SK-N-SH (cell line): ENCODE measurements at regions not wholly inside any gene's neighbourhood (a gene's known extent, or its start where the extent isn't known, plus 50 kb on each side); places are given as distances from the start of the nearest gene placed in this dataset.

ENCODE experiments used
- CTCF ChIA-PET: fragments of 300-600, 350-600 bp; formaldehyde crosslinking; extraction: SDS; loops from one replicate; lab custom pipeline; 2021; lab: Yijun Ruan, JAX
- POLR2A ChIA-PET: fragments of 350-600 bp; sonication (Branson Sonifier 250); formaldehyde crosslinking; extraction: SDS; loops from one replicate; lab custom pipeline; 2020; ENCODE audit warnings: antibody characterized with exemption, inconsistent platforms; lab: Yijun Ruan, JAX
- DNase-seq: peaks from one replicate; pipeline ENCODE4 v3.0.0; 2012
- H2AFZ ChIP-seq: fragments of 200-600 bp; sonication (generic); 2 replicates; pipeline ENCODE4 v1.8.1; 2016; ENCODE audit warnings: antibody characterized with exemption, mild to moderate bottlenecking, low read depth
- H3F3A ChIP-seq: fragments of 200-600 bp; sonication (generic); replicated peaks from 2 replicates; pipeline ENCODE3; 2016; ENCODE audit warnings: antibody characterized with exemption, mild to moderate bottlenecking; ENCODE audit not compliant: insufficient read depth
- H3K27ac ChIP-seq, 2 experiments: fragments of 200-500 bp in 1 of 2; fragments of 200-600 bp in 1 of 2; sonication (Bioruptor generic) in 1 of 2; sonication (generic), shearing (Covaris generic) in 1 of 2; 2 replicates each; pipeline versions ENCODE4 v1.5.1 to v1.6.1; 2014 to 2016; ENCODE audit warnings: low read depth in 2 of 2, inconsistent platforms in 1 of 2, low read length in 1 of 2, mild to moderate bottlenecking in 1 of 2, mixed read lengths in 1 of 2
- H3K27me3 ChIP-seq: fragments of 200-600 bp; sonication (generic), shearing (Covaris generic); 2 replicates; pipeline ENCODE4 v1.6.1; 2016; ENCODE audit warnings: mixed run types; ENCODE audit not compliant: insufficient read depth
- H3K36me3 ChIP-seq, 2 experiments: fragments of 200-500 bp in 1 of 2; fragments of 200-600 bp in 1 of 2; sonication (Bioruptor generic) in 1 of 2; sonication (generic) in 1 of 2; replicated peaks in 1 of 2; 2 replicates each; pipeline versions ENCODE3 to v1.5.1; 2014 to 2016; ENCODE audit warnings: low read length in 1 of 2, mild to moderate bottlenecking in 1 of 2; ENCODE audit not compliant: insufficient read depth in 2 of 2, control insufficient read depth in 1 of 2
- H3K4me1 ChIP-seq, 2 experiments: fragments of 200-500 bp in 1 of 2; fragments of 200-600 bp in 1 of 2; sonication (Bioruptor generic) in 1 of 2; sonication (generic), shearing (Covaris generic) in 1 of 2; 2 replicates each; pipeline versions ENCODE4 v1.5.1 to v1.6.1; 2014 to 2016; ENCODE audit warnings: low read depth in 1 of 2, low read length in 1 of 2, mixed run types in 1 of 2; ENCODE audit not compliant: insufficient read depth in 2 of 2, control insufficient read depth in 1 of 2
- H3K4me2 ChIP-seq: fragments of 200-600 bp; sonication (generic), shearing (Covaris generic); 2 replicates; pipeline ENCODE4 v1.6.1; 2017; ENCODE audit warnings: mixed run types
- H3K4me3 ChIP-seq, 2 experiments: fragments of 200-500 bp in 1 of 2; fragments of 200-600 bp in 1 of 2; sonication (Bioruptor generic) in 1 of 2; sonication (generic), shearing (Covaris generic) in 1 of 2; 2 replicates each; pipeline versions ENCODE4 v1.5.1 to v1.8.1; 2014 to 2016; ENCODE audit warnings: low read depth in 2 of 2, inconsistent platforms in 1 of 2, low read length in 1 of 2, mild to moderate bottlenecking in 1 of 2, mixed read lengths in 1 of 2, moderate library complexity in 1 of 2
- H3K79me2 ChIP-seq: fragments of 200-600 bp; sonication (generic); 2 replicates; pipeline ENCODE4 v1.8.1; 2017; ENCODE audit warnings: mild to moderate bottlenecking; ENCODE audit not compliant: insufficient read depth
- H3K9ac ChIP-seq: fragments of 200-600 bp; sonication (generic); 2 replicates; pipeline ENCODE4 v1.6.1; 2017; ENCODE audit warnings: mixed run types
- H3K9me2 ChIP-seq: fragments of 200-600 bp; sonication (generic); 2 replicates; pipeline ENCODE4 v1.6.1; 2017; ENCODE audit warnings: mixed run types
- H3K9me3 ChIP-seq: fragments of 200-600 bp; sonication (generic); 2 replicates; pipeline ENCODE4 v1.6.1; 2017; ENCODE audit warnings: mixed run types, mild to moderate bottlenecking, moderate library complexity
- H4K20me1 ChIP-seq: fragments of 200-600 bp; sonication (generic); 2 replicates; pipeline ENCODE4 v1.6.1; 2017; ENCODE audit warnings: mild to moderate bottlenecking, mixed run types; ENCODE audit not compliant: insufficient read depth
- EP300 ChIP-seq, 2 experiments: IDR thresholded peaks; 2 replicates each; pipeline versions ENCODE4 v1.4.0 to v1.6.1; 2012; ENCODE audit warnings: borderline replicate concordance in 1 of 2, low read depth in 1 of 2, low read length in 1 of 2
- FOSL2 ChIP-seq: IDR thresholded peaks from 2 replicates; pipeline ENCODE4 v1.4.0; 2012; ENCODE audit warnings: low read depth, mild to moderate bottlenecking, moderate library complexity, borderline replicate concordance
- JUND ChIP-seq: IDR thresholded peaks from 2 replicates; pipeline ENCODE4 v1.4.0; 2012
- MEF2A ChIP-seq: IDR thresholded peaks from 2 replicates; pipeline ENCODE4 v1.4.0; 2012; ENCODE audit warnings: low read depth, borderline replicate concordance
- NFIC ChIP-seq: IDR thresholded peaks from 2 replicates; pipeline ENCODE4 v1.4.0; 2012; ENCODE audit warnings: borderline replicate concordance
- NRF1 ChIP-seq: IDR thresholded peaks from 2 replicates; pipeline ENCODE4 v1.6.1; 2012; ENCODE audit warnings: low read depth, mild to moderate bottlenecking, low read length
- POLR2AphosphoS5 ChIP-seq: IDR thresholded peaks from 2 replicates; pipeline ENCODE4 v1.6.1; 2012; ENCODE audit warnings: low read depth, low read length
- RCOR1 ChIP-seq: fragments of 150-350 bp; IDR thresholded peaks from 2 replicates; pipeline ENCODE4 v1.6.1; 2017; ENCODE audit warnings: antibody characterized with exemption, low read length
- RFX5 ChIP-seq: IDR thresholded peaks from 2 replicates; pipeline ENCODE4 v1.6.1; 2012; ENCODE audit warnings: mild to moderate bottlenecking, improper control_type of control experiment, low read length
- RXRA ChIP-seq: IDR thresholded peaks from 2 replicates; pipeline ENCODE4 v1.4.0; 2012; ENCODE audit warnings: low read depth, mild to moderate bottlenecking, borderline replicate concordance
- TAF1 ChIP-seq: IDR thresholded peaks from 2 replicates; pipeline ENCODE4 v1.6.1; 2012; ENCODE audit warnings: low read depth, mild to moderate bottlenecking, low read length, moderate library complexity, borderline replicate concordance
- TEAD4 ChIP-seq: IDR thresholded peaks from 2 replicates; pipeline ENCODE4 v1.4.0; 2012; ENCODE audit warnings: mild to moderate bottlenecking, borderline replicate concordance; ENCODE audit not compliant: insufficient read depth
- YY1 ChIP-seq: IDR thresholded peaks from 2 replicates; pipeline ENCODE4 v1.4.0; 2012; ENCODE audit warnings: low read depth, mild to moderate bottlenecking
- ZBTB33 ChIP-seq: IDR thresholded peaks from 2 replicates; pipeline ENCODE4 v1.4.0; 2012; ENCODE audit warnings: low read depth, borderline replicate concordance
- WGBS: methylation state at CpG from one replicate; pipeline ENCODE4 v1.1.6; 2017; ENCODE audit warnings: low lambda C conversion rate; 5-methylcytosine and 5-hydroxymethylcytosine counted together
- TF ChIP-seq, protein P1 (sequence below): IDR thresholded peaks from 2 replicates; pipeline ENCODE4 v1.6.1; 2012; ENCODE audit warnings: mild to moderate bottlenecking, low read depth, low read length, moderate library complexity
- TF ChIP-seq, protein P2 (sequence below): IDR thresholded peaks from 2 replicates; pipeline ENCODE4 v1.4.0; 2012; ENCODE audit warnings: low read depth
- TF ChIP-seq, protein P3 (sequence below): IDR thresholded peaks from 2 replicates; pipeline ENCODE4 v1.4.0; 2012; ENCODE audit warnings: low read depth, borderline replicate concordance

- TF ChIP-seq, protein P1, sequence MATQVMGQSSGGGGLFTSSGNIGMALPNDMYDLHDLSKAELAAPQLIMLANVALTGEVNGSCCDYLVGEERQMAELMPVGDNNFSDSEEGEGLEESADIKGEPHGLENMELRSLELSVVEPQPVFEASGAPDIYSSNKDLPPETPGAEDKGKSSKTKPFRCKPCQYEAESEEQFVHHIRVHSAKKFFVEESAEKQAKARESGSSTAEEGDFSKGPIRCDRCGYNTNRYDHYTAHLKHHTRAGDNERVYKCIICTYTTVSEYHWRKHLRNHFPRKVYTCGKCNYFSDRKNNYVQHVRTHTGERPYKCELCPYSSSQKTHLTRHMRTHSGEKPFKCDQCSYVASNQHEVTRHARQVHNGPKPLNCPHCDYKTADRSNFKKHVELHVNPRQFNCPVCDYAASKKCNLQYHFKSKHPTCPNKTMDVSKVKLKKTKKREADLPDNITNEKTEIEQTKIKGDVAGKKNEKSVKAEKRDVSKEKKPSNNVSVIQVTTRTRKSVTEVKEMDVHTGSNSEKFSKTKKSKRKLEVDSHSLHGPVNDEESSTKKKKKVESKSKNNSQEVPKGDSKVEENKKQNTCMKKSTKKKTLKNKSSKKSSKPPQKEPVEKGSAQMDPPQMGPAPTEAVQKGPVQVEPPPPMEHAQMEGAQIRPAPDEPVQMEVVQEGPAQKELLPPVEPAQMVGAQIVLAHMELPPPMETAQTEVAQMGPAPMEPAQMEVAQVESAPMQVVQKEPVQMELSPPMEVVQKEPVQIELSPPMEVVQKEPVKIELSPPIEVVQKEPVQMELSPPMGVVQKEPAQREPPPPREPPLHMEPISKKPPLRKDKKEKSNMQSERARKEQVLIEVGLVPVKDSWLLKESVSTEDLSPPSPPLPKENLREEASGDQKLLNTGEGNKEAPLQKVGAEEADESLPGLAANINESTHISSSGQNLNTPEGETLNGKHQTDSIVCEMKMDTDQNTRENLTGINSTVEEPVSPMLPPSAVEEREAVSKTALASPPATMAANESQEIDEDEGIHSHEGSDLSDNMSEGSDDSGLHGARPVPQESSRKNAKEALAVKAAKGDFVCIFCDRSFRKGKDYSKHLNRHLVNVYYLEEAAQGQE = no peak
- TF ChIP-seq, all 33 proteins: peak for 0
Observed at GRCh38 chr1:188582911-188583532, 1754.3 kb downstream of the PLA2G4A start (continued).

DNA sequence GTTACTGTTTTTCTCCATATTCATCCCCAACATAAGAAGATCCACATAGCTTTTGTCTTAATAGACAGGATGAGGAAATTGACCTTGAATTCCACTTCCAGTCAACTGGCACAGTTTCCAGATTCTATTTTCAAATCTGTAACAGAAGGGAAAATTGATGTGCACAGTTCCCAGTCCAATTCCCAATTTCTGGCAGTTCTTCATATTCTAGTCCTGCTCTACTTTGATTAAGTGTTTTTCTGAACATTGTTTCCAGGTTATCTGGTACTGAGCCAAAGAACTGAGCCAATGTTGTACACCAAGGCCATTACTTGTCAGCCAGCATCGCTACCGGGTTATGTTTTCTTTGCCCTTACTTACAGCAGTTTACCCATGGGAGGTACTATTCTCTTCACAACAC, 1755.4 kb downstream of the PLA2G4A start:
- CTCF ChIA-PET = no interaction called here
- Histone ChIP-seq H2AFZ (no peak overlapping the region), H3K4me1 (peaks cover 0 to 5% of the 10 kb centered on the region in 2 experiments; a peak in 2 of 4 replicates), H3F3A (no peaks in the 10 kb centered on the region), H3K36me3 (no peaks in the 10 kb centered on the region), H3K27ac (peak overlapping the region in 1 of 2 experiments; percentile 78; a peak in 2 of 4 replicates), H3K27me3 (no peaks in the 10 kb centered on the region), H3K9me3 (no peaks in the 10 kb centered on the region), H3K4me2 (no peak overlapping the region), H3K79me2 (no peaks in the 10 kb centered on the region), H3K9me2 (no peaks in the 10 kb centered on the region), H3K4me3 (no peak overlapping the region), H4K20me1 (no peaks in the 10 kb centered on the region), H3K9ac (no peak overlapping the region)
- no peak for TF ChIP-seq FOSL2
- TF ChIP-seq NFIC = no peak
- TF ChIP-seq, protein P2, sequence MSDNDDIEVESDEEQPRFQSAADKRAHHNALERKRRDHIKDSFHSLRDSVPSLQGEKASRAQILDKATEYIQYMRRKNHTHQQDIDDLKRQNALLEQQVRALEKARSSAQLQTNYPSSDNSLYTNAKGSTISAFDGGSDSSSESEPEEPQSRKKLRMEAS = no peak
- TF ChIP-seq JUND = no peak
- TF ChIP-seq EP300 (IDR thresholded peaks at IDR 0.05; ENCODE audit: borderline replicate concordance in 1 of 2, low read depth in 1 of 2, low read length in 1 of 2) = peak in 1 of 2 experiments; percentile 13; a peak in 1 of 4 replicates
- no peak for TF ChIP-seq RXRA
- DNase-seq = no peak
- POLR2A ChIA-PET = no interaction called here
- WGBS = 88% methylated on average over 2 of the region's 2 CpGs

GRCh38 chr1:188590641-188591040, 1761.9 kb downstream of the PLA2G4A start:
- no peak overlapping the region for H3K4me3 ChIP-seq
- H3K36me3 ChIP-seq = no peaks in the 10 kb centered on the region
- no peaks in the 10 kb centered on the region; the same call in 1 of the 2 replicates for H3K9me2 ChIP-seq
- H3K27me3 ChIP-seq = no peaks in the 10 kb centered on the region
- H4K20me1 ChIP-seq = no peaks in the 10 kb centered on the region
- CTCF ChIA-PET = no interaction called here
- no peak overlapping the region for H3K27ac ChIP-seq
- no peaks in the 10 kb centered on the region for H3K79me2 ChIP-seq
- no peak overlapping the region for H2AFZ ChIP-seq
- POLR2A ChIA-PET = no interaction called here
- no peaks in the 10 kb centered on the region; a peak in 1 of 4 replicates for H3K4me1 ChIP-seq
- H3K9me3 ChIP-seq = no peaks in the 10 kb centered on the region
- H3F3A ChIP-seq = no peaks in the 10 kb centered on the region
- H3K9ac ChIP-seq = no peak overlapping the region
- DNase-seq = no peak
- WGBS = 97% methylated on average over 1 of the region's 1 CpG
- H3K4me2 ChIP-seq = no peak overlapping the region
- TF ChIP-seq, protein P2 = no peak
- TF ChIP-seq MEF2A (no peak), POLR2AphosphoS5 (no peak), EP300 (IDR thresholded peaks at IDR 0.05; ENCODE audit: borderline replicate concordance in 1 of 2, low read depth in 1 of 2, low read length in 1 of 2) (no peak), TEAD4 (no peak), RXRA (no peak), ZBTB33 (no peak), RFX5 (no peak), RCOR1 (no peak), NRF1 (no peak), TAF1 (no peak), YY1 (no peak), FOSL2 (no peak)
- TF ChIP-seq, protein P3, sequence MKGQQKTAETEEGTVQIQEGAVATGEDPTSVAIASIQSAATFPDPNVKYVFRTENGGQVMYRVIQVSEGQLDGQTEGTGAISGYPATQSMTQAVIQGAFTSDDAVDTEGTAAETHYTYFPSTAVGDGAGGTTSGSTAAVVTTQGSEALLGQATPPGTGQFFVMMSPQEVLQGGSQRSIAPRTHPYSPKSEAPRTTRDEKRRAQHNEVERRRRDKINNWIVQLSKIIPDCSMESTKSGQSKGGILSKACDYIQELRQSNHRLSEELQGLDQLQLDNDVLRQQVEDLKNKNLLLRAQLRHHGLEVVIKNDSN = no peak
